Liver (tissue), 8 donors: ENCODE measurements at regions not wholly inside any gene's neighbourhood (a gene's known extent, or its start where the extent isn't known, plus 50 kb on each side); places are given as distances from the start of the nearest gene placed in this dataset.

Experiments
- DNase-seq: peaks from one replicate; pipeline ENCODE4 v3.0.0-alpha.2; 2017; ENCODE audit warnings: low spot score
- H3K27ac ChIP-seq, 2 donors: one replicate each; pipeline ENCODE4 v1.7.0; 2013; ENCODE audit warnings: inconsistent platforms in 2 of 2, low read length in 2 of 2, control low read depth in 1 of 2, low read depth in 1 of 2, mild to moderate bottlenecking in 1 of 2
- H3K27me3 ChIP-seq, 4 donors: one replicate each; pipeline versions ENCODE4 v1.6.1 to v1.7.0; 2013; ENCODE audit warnings: low read length in 3 of 4, inconsistent platforms in 1 of 4, mild to moderate bottlenecking in 1 of 4, moderate library complexity in 1 of 4; ENCODE audit not compliant: control insufficient read depth in 4 of 4, insufficient read depth in 4 of 4
- H3K36me3 ChIP-seq, 4 donors: one replicate each; pipeline versions ENCODE4 v1.6.1 to v1.7.0; 2013; ENCODE audit warnings: low read length in 3 of 4, mild to moderate bottlenecking in 3 of 4, low read depth in 1 of 4, moderate library complexity in 1 of 4; ENCODE audit not compliant: control insufficient read depth in 4 of 4, insufficient read depth in 3 of 4
- H3K4me1 ChIP-seq, 4 donors: one replicate each; pipeline versions ENCODE4 v1.6.1 to v1.7.0; 2013; ENCODE audit warnings: low read length in 3 of 4, mild to moderate bottlenecking in 3 of 4, moderate library complexity in 1 of 4; ENCODE audit not compliant: control insufficient read depth in 4 of 4, insufficient read depth in 4 of 4
- H3K4me3 ChIP-seq, 3 donors: one replicate each; pipeline versions ENCODE4 v1.6.1 to v1.7.0; 2013; ENCODE audit warnings: low read length in 3 of 3, control low read depth in 1 of 3, low read depth in 1 of 3, mild to moderate bottlenecking in 1 of 3
- H3K9ac ChIP-seq, 2 donors: one replicate each; pipeline ENCODE4 v1.7.0; 2013; ENCODE audit warnings: low read length in 2 of 2, mild to moderate bottlenecking in 2 of 2, moderate library complexity in 2 of 2, control low read depth in 1 of 2, low read depth in 1 of 2
- H3K9me3 ChIP-seq, 4 donors: one replicate each; pipeline versions ENCODE4 v1.6.1 to v1.7.0; 2013; ENCODE audit warnings: low read length in 3 of 4; ENCODE audit not compliant: control insufficient read depth in 4 of 4
- ATF3 ChIP-seq: IDR thresholded peaks from 2 replicates; pipeline ENCODE4 v1.6.1; 2016; ENCODE audit warnings: antibody characterized with exemption
- CTCF ChIP-seq: fragments of 150-350 bp; IDR thresholded peaks from 2 replicates; pipeline ENCODE4 v1.5.1; 2017; ENCODE audit warnings: improper control_type of control experiment, low read depth, low read length; ENCODE audit not compliant: missing input control
- EGR1 ChIP-seq, 2 donors: IDR thresholded peaks; 2 replicates each; pipeline ENCODE4 v1.6.1; 2016 to 2018; ENCODE audit warnings: antibody characterized with exemption in 2 of 2, low read depth in 2 of 2
- FOXA1 ChIP-seq: IDR thresholded peaks from 2 replicates; pipeline ENCODE4 v1.6.1; 2016; ENCODE audit warnings: antibody characterized with exemption
- FOXA2 ChIP-seq: IDR thresholded peaks from 2 replicates; pipeline ENCODE4 v1.6.1; 2016; ENCODE audit warnings: antibody characterized with exemption
- GABPA ChIP-seq, 2 donors: IDR thresholded peaks in 1 of 2; conservative IDR thresholded peaks in 1 of 2; 2 replicates each; pipeline ENCODE4 v1.6.1; 2016; ENCODE audit warnings: antibody characterized with exemption in 2 of 2, mild to moderate bottlenecking in 1 of 2, moderate library complexity in 1 of 2
- HNF4A ChIP-seq, 2 donors: conservative IDR thresholded peaks; 2 replicates each; pipeline ENCODE4 v1.6.1; 2016; ENCODE audit warnings: antibody characterized with exemption in 2 of 2, mild to moderate bottlenecking in 2 of 2
- JUND ChIP-seq, 2 donors: IDR thresholded peaks; 2 replicates each; pipeline ENCODE4 v1.6.1; 2016; ENCODE audit warnings: antibody characterized with exemption in 2 of 2
- MAX ChIP-seq: IDR thresholded peaks from 2 replicates; pipeline ENCODE4 v1.6.1; 2016; ENCODE audit warnings: antibody characterized with exemption
- NR2F2 ChIP-seq: IDR thresholded peaks from 2 replicates; pipeline ENCODE4 v1.6.1; 2016; ENCODE audit warnings: antibody characterized with exemption
- RAD21 ChIP-seq, 2 donors: IDR thresholded peaks; 2 replicates each; pipeline ENCODE4 v1.6.1; 2016; ENCODE audit warnings: antibody characterized with exemption in 2 of 2, mild to moderate bottlenecking in 2 of 2
- REST ChIP-seq: IDR thresholded peaks from 2 replicates; pipeline ENCODE4 v1.6.1; 2016; ENCODE audit warnings: antibody characterized with exemption, mild to moderate bottlenecking
- TAF1 ChIP-seq: conservative IDR thresholded peaks from 2 replicates; pipeline ENCODE4 v1.6.1; 2016; ENCODE audit warnings: antibody characterized with exemption, mild to moderate bottlenecking
- YY1 ChIP-seq: IDR thresholded peaks from 2 replicates; pipeline ENCODE4 v1.6.1; 2016; ENCODE audit warnings: antibody characterized with exemption, mild to moderate bottlenecking
- ZBTB33 ChIP-seq: IDR thresholded peaks from 2 replicates; pipeline ENCODE4 v1.6.1; 2016; ENCODE audit warnings: antibody characterized with exemption
- WGBS: extraction: QIAGEN DNeasy Blood & Tissue Kit; methylation state at CpG from one replicate; pipeline ENCODE4 v1.1.7; 2013; 5-methylcytosine and 5-hydroxymethylcytosine counted together
- donor health status: healthy.
- donor health status: healthy.
- donor health status: healthy.
- donor health status: healthy.
- donor health status: healthy.

- 57% methylated on average over 3 of the region's 3 CpGs for WGBS
- Histone ChIP-seq H3K4me3 (no peak overlapping the region), H3K9ac (no peak overlapping the region), H3K27ac (no peak overlapping the region), H3K27me3 (no peaks in the 10 kb centered on the region), H3K36me3 (no peaks in the 10 kb centered on the region), H3K4me1 (no peaks in the 10 kb centered on the region), H3K9me3 (no peaks in the 10 kb centered on the region)
- DNase-seq = no peak
- TF ChIP-seq ZBTB33 (no peak), JUND (IDR thresholded peaks at IDR 0.05) (no peak), FOXA2 (no peak), YY1 (no peak), EGR1 (IDR thresholded peaks at IDR 0.05; ENCODE audit: low read depth in 2 of 2) (no peak), CTCF (no peak), RAD21 (IDR thresholded peaks at IDR 0.05) (no peak), FOXA1 (no peak), MAX (no peak), HNF4A (conservative IDR thresholded peaks at IDR 0.05) (no peak), ATF3 (no peak), NR2F2 (no peak)
Observed at GRCh38 chr7:114785496-114785895, 136.4 kb upstream of the MDFIC start.

GRCh38 chr7:114786455-114786854 lies 135.4 kb upstream of the MDFIC start:
- H3K27me3 ChIP-seq = peaks cover 0 to 2% (median 0%) of the 10 kb centered on the region in 4 donors
- no peak for DNase-seq
- TF ChIP-seq EGR1 (IDR thresholded peaks at IDR 0.05; ENCODE audit: low read depth in 2 of 2) = no peak
- no peak for TF ChIP-seq REST
- no peak for TF ChIP-seq FOXA2
- no peak for TF ChIP-seq CTCF
- no peak for TF ChIP-seq GABPA (IDR thresholded peaks at IDR 0.05 in 1 of 2, conservative IDR thresholded peaks at IDR 0.05 in 1 of 2)
- TF ChIP-seq ZBTB33 = no peak
- TF ChIP-seq TAF1 = no peak
- H3K9ac ChIP-seq = no peak overlapping the region
- no peak overlapping the region for H3K27ac ChIP-seq
- H3K36me3 ChIP-seq = no peaks in the 10 kb centered on the region
- H3K4me1 ChIP-seq = no peaks in the 10 kb centered on the region
- no peaks in the 10 kb centered on the region for H3K9me3 ChIP-seq
- H3K4me3 ChIP-seq = no peak overlapping the region
- 74% methylated on average over 7 of the region's 7 CpGs for WGBS
